ENCODE measurements at regions not wholly inside any gene's neighbourhood (a gene's known extent, or its start where the extent isn't known, plus 50 kb on each side); places are given as distances from the start of the nearest gene placed in this dataset.

DNA sequence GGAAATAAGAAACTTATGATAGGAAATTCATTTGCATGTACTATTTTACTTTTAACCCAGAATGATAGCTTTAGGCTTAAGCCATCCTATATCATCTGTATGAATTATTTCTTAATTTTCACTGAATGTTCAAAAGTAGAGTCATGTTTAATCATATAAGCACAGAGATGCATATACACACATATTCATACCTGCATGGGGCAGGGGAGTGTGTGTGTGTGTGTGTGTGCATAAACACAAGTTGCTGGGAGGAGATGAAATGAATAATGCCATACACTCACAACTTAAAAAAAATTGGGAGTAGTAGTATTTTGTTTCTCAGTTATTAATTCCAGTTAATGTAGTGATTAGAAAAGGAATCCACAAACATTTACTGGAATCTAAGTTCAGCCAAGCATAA lies 83.1 kb upstream of the IKZF1 start:
- CTCF ChIA-PET, result no interaction called here
- Histone ChIP-seq H3K9me3 (ENCODE audit: control insufficient read depth, insufficient read depth, low read length) (peaks cover 6% of the 10 kb centered on the region), H4K20me1 (ENCODE audit: insufficient read depth, low read length) (no peaks in the 10 kb centered on the region)

More for the DNA sequence above, 83.1 kb upstream of the IKZF1 start:
- H3K18ac ChIP-seq (ENCODE audit: low read depth, low read length), result no peak overlapping the region
- no peak overlapping the region for H2BK5ac ChIP-seq (ENCODE audit: low read depth, low read length, poor library complexity, severe bottlenecking)
- no peak overlapping the region for H4K8ac ChIP-seq (ENCODE audit: low read depth in 2 of 2, low read length in 2 of 2)
- no peaks in the 10 kb centered on the region for H3K4me1 ChIP-seq (ENCODE audit: control insufficient read depth, insufficient read depth, low read length)
- H3K56ac ChIP-seq (ENCODE audit: extremely low read depth, insufficient read depth, low read length), result no peak overlapping the region
- no peak overlapping the region for H3K14ac ChIP-seq (replicated peaks; ENCODE audit: low read depth, low read length)
- in situ Hi-C loops (cut with MboI; ENCODE audit: low sequenced_read_pairs) (no loop called here), dilution Hi-C loops (cut with HindIII; ENCODE audit: low sequenced_read_pairs, unreplicated experiment) (no loop called here), intact Hi-C loops (cut with micrococcal nuclease) (no loop called here)
- POLR2A ChIA-PET (ENCODE audit: unreplicated experiment), result no interaction called here
- no peak overlapping the region for H4K5ac ChIP-seq (ENCODE audit: low read depth, low read length)
- no peak overlapping the region for H3K4ac ChIP-seq (ENCODE audit: low read depth, low read length)
- no peaks in the 10 kb centered on the region for H3K27me3 ChIP-seq (ENCODE audit: control insufficient read depth, insufficient read depth, low read length)
- H2AFZ ChIP-seq (replicated peaks; ENCODE audit: low read length, poor library complexity), result no peak overlapping the region
- H2BK120ac ChIP-seq (ENCODE audit: low read depth, low read length), result no peak overlapping the region
- TF ChIP-seq CHD1 (IDR thresholded peaks at IDR 0.05; ENCODE audit: low read depth, low read length), result no peak
- no peak for TF ChIP-seq MAZ (IDR thresholded peaks at IDR 0.05; ENCODE audit: borderline replicate concordance, low read depth, low read length)
- no peak for TF ChIP-seq RFX5 (IDR thresholded peaks at IDR 0.05; ENCODE audit: low read depth, low read length)
- TF ChIP-seq, protein P1, sequence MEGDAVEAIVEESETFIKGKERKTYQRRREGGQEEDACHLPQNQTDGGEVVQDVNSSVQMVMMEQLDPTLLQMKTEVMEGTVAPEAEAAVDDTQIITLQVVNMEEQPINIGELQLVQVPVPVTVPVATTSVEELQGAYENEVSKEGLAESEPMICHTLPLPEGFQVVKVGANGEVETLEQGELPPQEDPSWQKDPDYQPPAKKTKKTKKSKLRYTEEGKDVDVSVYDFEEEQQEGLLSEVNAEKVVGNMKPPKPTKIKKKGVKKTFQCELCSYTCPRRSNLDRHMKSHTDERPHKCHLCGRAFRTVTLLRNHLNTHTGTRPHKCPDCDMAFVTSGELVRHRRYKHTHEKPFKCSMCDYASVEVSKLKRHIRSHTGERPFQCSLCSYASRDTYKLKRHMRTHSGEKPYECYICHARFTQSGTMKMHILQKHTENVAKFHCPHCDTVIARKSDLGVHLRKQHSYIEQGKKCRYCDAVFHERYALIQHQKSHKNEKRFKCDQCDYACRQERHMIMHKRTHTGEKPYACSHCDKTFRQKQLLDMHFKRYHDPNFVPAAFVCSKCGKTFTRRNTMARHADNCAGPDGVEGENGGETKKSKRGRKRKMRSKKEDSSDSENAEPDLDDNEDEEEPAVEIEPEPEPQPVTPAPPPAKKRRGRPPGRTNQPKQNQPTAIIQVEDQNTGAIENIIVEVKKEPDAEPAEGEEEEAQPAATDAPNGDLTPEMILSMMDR (conservative IDR thresholded peaks at IDR 0.05; ENCODE audit: low read depth, low read length), result no peak
- TF ChIP-seq SMC3 (IDR thresholded peaks at IDR 0.05; ENCODE audit: low read depth, low read length), result no peak
- TF ChIP-seq RCOR1 (IDR thresholded peaks at IDR 0.05; ENCODE audit: insufficient replicate concordance, low read length), result no peak
- no peak for TF ChIP-seq CEBPB (IDR thresholded peaks at IDR 0.05; ENCODE audit: low read depth, low read length)
- TF ChIP-seq MAFK (IDR thresholded peaks at IDR 0.05; ENCODE audit: low read depth, low read length), result no peak
- TF ChIP-seq, protein P2, sequence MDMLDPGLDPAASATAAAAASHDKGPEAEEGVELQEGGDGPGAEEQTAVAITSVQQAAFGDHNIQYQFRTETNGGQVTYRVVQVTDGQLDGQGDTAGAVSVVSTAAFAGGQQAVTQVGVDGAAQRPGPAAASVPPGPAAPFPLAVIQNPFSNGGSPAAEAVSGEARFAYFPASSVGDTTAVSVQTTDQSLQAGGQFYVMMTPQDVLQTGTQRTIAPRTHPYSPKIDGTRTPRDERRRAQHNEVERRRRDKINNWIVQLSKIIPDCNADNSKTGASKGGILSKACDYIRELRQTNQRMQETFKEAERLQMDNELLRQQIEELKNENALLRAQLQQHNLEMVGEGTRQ (IDR thresholded peaks at IDR 0.05; ENCODE audit: low read depth, low read length), result no peak
- TF ChIP-seq, protein P3, sequence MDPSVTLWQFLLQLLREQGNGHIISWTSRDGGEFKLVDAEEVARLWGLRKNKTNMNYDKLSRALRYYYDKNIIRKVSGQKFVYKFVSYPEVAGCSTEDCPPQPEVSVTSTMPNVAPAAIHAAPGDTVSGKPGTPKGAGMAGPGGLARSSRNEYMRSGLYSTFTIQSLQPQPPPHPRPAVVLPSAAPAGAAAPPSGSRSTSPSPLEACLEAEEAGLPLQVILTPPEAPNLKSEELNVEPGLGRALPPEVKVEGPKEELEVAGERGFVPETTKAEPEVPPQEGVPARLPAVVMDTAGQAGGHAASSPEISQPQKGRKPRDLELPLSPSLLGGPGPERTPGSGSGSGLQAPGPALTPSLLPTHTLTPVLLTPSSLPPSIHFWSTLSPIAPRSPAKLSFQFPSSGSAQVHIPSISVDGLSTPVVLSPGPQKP (IDR thresholded peaks at IDR 0.05; ENCODE audit: borderline replicate concordance, low read depth, low read length), result no peak
- TF ChIP-seq MXI1 (IDR thresholded peaks at IDR 0.05; ENCODE audit: borderline replicate concordance, low read depth, low read length), result no peak
- no peak for TF ChIP-seq POLR2A (IDR thresholded peaks at IDR 0.05; ENCODE audit: low read depth, low read length)
- TF ChIP-seq BHLHE40 (IDR thresholded peaks at IDR 0.05; ENCODE audit: low read depth, low read length), result no peak
- no peak for TF ChIP-seq RAD21 (IDR thresholded peaks at IDR 0.05; ENCODE audit: low read length)
- DNase-seq, result no peak
- no peak overlapping the region for H4K91ac ChIP-seq (ENCODE audit: insufficient read depth, low read depth, low read length)
- H3K36me3 ChIP-seq (ENCODE audit: control insufficient read depth, insufficient read depth, low read length), result no peaks in the 10 kb centered on the region
- no peaks in the 10 kb centered on the region for H3K79me1 ChIP-seq (ENCODE audit: low read depth in 1 of 2, low read length in 2 of 2)
- no peak overlapping the region for H3K9ac ChIP-seq (ENCODE audit: low read depth, low read length)
- H3K23ac ChIP-seq (ENCODE audit: low read depth, low read length), result no peak overlapping the region
- no peak overlapping the region for H2BK15ac ChIP-seq (ENCODE audit: low read depth, low read length)
- H3K27ac ChIP-seq (ENCODE audit: insufficient read depth, low read length), result no peak overlapping the region
- no peak overlapping the region for H3K4me2 ChIP-seq (ENCODE audit: low read depth, low read length)
- BruUV-seq (replicated peaks), result no TSS peak
- ATAC-seq (ENCODE audit: low read depth), result no peak
- H2AK5ac ChIP-seq (ENCODE audit: low read depth, low read length), result no peak overlapping the region
- H2AK9ac ChIP-seq (replicated peaks; ENCODE audit: low read depth, low read length, poor library complexity), result no peak overlapping the region
- H2BK20ac ChIP-seq (ENCODE audit: low read depth, low read length), result no peak overlapping the region
- H3K4me3 ChIP-seq (ENCODE audit: insufficient read depth, low read depth, low read length), result no peak overlapping the region
- H3K9me1 ChIP-seq (ENCODE audit: insufficient read depth, low read length), result no peaks in the 10 kb centered on the region
